Suppressor macrophage (primary cell): ENCODE measurements at regions not wholly inside any gene's neighbourhood (a gene's known extent, or its start where the extent isn't known, plus 50 kb on each side); places are given as distances from the start of the nearest gene placed in this dataset.
A peak's percentile ranks its signal among the peaks of the same experiment; 100 is the strongest.

Experiments
- DNase-seq, 4 experiments: peaks; one replicate each; pipeline ENCODE4 v3.0.0-alpha.2; 2020 to 2022

DNA sequence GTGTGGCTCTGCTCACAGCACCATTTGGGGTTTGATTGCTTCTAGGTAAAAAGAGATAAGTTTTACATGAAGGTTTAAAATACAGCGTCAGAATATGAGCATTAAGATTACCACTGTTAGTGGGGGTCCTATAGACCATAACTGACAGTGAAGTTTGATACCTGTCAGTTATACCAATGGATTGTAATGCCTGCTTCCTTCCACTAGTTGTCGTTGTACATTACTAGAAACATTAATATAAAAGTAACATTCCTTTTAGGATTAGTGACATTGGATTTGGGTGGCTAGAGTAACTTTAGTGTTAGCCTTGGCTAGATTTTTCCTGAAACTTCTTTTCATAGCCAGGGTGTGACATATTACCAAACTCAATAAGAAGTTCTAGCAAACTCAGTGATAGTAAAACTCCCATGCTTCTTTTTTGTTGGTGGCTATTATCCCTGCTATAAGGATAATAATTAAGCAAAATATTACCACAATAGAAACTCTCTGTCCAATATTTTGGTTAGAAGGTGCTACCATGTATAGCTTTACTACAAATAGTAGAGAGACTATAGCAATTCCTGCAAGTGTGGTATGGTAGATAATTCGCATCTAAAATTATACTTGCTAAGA, 57.1 kb downstream of the FAM181B start:
- DNase-seq = peak in 1 of 4 experiments; percentile 10

DNA sequence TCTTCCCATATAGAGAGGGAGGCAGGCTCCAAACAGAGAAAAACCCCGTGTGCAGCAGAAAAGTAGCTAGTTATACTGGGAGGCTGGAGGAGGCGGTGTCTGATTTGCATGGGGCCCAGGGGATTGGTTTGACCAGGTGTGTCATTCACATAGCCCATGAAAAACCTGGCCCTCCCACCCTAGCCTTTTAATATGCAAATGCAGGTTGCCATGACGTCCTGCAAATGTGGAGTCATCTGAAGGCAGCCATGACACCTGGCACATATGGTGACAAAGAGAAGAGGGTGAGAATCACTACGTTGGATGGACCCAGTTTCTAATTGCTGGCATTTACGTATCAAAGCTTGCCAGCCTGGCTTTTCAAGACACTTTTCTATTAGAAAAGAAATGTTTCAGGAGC, 57.8 kb downstream of the FAM181B start:
- DNase-seq = no peak

DNA sequence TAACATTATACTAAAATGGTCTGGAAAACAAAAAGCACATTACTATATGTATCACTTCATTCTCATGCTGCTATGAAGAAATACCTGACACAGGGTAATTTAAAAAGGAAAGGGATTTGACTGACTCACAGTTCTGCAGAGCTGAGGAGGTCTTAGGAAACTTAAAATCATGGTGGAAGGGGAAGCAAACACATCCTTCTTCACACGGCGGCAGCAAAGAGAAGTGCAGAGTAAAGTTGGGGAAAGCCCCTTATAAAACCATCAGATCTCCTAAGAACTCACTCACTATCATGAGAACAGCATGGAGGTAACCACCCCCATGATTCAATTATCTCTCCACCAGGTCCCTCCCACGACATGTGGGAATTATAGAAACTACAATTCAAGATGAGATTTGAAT, 60.0 kb downstream of the FAM181B start:
- peak; percentile 5 to 59 (median 34) for DNase-seq

DNA sequence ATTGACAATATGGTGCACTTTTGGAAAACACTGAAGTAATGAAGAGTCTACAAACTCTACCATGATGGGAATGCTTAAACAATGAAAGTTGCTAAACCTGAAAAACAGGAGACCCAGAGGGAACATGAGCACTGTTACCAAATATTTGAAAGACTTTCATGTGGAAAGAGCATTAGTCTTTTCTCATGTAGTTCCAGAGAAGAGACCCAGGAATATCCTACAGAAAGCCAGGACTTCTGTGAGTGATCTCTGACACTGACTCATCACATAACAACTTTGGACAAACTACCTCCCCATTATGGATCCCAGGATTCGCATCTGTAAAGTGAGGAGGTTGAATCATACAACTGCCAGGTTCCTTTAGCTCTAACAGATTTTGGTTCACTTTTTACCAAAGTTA, 62.2 kb downstream of the FAM181B start:
- no peak for DNase-seq

DNA sequence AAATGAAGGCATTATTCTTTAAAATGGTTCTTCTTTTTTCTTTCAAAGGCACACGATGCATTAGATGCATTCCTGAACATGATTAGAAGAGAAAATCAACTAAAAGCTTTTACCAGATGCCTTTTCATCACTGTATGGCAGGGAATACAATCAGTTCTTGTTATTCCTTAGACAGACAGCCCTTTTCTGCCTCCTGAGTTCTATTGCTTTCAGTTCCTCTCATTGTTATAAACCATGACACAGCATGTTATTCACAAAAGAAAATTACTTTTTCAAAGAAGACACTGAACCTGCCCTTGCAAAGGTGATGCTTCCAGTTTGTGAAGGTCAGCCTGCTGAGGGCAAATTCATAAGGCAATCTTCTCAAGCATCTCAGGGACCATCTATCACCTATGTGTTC, 70.1 kb downstream of the FAM181B start:
- peak in 1 of 4 experiments; percentile 10 for DNase-seq

DNA sequence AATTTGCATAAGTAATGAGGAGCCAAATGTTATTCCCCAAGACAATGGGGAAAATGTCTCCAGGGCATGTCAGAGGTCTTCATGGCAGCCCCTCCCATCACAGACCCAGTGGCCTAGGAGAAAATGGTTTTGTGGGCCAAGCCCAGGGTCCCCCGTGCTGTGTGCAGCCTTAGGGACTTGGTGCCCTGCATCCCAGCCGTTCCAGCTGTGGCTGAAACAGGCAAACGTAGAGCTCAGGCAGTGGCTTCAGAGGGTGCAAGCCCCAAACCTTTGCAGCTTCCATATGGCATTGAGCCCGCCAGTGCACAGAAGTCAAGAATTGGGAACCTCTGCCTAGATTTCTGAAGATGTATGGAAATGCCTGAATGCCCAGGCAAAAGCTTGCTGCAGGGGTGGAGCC, 79.9 kb downstream of the FAM181B start:
- DNase-seq = no peak

DNA sequence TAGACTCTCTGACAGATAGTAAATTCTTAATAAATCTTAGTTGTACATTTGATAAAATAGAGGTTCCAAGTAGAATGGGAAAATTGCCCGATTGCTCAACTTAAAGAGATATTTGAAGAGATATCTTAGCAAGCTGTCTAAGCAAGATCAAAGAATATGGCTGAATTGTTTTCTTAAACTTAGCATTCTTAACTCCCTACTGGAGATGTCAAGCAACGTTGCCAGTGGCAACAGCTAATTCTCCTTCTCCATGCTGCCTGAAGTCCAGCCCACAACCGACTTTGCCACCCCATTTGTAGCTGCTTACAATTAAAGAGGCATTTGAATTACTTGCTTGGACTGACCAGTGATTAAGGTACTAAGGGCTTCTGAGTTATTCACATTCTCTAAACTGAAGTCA, 94.4 kb downstream of the FAM181B start:
- no peak for DNase-seq

DNA sequence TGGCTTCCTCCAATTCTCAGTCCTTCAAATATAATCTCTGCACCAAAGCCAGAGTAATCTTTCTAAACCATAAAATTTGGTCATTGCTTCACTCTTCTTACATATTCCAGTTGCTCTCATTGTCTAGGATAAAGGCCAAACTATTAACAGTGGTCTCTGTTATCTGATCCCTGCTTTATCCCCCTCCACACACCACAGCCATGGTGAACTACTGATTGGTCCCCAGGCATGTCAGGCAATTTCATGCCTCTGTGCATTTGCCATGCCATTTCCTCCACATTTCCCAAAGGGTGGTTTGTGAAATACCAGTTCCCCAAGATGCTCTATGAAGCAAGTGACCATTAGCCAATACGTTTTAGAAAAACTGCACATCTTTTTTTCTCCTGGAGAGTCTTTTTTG, 97.0 kb downstream of the FAM181B start:
- peak in 1 of 4 experiments; percentile 2 for DNase-seq

DNA sequence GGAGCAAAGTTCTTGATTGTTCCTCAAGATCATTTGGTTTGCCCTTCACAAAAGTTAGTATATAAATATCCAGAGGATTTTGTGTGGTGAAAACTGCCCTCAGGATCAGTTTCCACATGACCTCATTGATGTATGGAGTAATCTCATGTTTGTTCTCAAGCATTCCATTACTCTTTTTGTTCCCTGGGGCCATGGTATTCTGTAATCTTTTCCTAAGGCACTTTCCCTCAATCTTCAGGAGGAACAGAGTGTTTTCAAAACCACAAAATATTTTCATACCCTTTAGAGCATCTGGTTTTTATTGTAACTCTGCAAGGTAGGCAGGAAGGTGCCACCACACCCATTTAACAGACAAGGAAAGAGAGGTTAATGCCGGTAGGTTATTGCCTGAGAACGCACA, 99.6 kb downstream of the FAM181B start:
- DNase-seq = no peak

DNA sequence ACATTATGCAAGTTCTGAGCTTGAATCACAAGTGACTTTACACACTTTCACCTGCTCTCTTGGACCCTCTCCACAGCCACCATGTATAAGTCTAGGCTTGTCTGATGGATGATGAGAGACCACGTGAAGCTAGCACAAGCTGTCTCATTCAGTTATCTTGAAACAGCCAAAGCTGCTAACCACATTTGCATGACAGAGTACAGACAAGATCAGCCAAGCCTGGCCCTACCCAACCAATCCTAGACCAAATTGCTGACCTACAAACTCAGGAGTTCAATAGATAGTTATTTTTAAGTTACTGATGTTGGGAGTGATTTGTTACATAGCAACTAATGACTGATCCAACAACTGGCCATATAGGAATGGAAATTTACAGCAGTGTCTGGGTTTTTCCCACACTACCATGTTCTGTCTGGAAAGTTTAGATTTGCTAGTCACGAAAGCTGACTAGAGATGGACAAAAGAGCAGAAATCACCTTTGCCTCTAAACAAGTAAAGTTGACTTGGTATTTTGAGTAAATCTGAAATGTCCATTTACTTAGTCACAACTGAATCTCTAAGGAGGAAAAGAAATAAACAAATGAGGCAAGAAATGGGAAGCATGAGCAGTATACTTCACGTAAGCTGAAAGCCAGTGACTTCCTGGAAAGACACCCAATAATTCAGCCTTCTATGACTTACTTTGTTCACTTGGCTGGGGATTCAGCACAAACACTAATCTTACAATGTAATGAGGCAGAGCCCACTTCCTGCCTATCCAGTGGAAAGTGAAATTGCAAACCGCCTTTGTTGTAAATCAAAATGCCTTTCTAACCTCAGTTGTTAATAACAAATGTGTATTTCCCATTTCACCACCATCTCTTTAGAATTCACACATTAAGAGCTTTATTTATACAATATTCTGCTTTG, 101.7 kb downstream of the FAM181B start:
- DNase-seq = peak in 2 of 4 experiments; percentile 1 to 6

DNA sequence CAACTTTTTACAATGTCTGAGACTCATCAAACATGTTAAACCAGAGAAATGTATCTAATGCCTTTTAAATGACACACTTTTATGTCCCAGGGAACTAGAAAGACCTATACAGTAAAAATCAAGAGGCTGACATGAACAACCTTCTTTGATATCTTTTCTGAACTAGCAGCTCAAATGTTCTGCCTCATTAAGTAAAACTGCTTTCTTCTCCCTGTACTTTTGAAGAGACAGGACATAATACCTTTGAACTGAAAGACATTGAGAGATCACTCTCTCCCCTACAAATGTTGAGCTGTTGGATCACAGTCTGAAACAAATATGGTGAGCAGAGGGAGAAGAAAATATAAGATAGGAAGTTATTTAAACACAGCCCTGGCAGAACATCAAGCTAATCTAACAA, 123.0 kb downstream of the FAM181B start:
- DNase-seq = no peak

DNA sequence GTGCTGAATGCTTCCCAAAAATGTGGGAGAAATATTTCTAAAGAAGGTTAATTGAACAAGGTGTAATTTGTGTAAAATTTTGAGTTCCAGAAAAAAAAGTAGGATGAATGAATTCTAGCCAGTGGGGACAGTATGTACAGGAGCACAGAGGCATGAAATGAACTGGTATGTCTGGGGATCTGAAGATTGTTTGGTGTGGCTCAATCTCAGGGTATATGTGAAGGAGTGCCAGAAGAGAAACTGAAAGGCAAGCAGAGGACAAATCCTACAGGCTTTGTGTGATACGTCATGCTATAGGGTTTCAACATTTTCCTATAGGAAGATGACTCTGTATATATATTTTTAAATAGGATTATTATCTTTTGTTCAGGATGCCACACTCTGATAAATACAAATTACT, 126.9 kb downstream of the FAM181B start:
- no peak for DNase-seq

DNA sequence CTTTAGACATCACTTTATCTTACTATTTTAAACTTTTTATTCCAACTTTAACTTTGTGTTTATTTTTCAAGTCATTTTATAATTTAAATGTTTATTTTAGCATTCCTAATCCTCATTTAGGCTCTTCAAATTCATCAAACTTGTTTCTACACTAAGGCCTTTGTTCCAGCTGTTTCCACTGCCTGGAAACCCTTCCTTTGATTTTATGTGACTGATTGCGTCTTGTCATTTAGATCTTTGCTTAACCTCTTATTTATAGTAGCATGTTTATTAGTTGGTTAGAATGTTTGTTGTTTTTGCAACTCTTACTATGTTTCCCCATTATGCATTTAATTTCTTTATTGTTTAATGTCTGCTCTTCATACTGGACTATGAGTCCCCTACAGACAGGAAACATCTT, 132.0 kb downstream of the FAM181B start:
- DNase-seq = no peak

DNA sequence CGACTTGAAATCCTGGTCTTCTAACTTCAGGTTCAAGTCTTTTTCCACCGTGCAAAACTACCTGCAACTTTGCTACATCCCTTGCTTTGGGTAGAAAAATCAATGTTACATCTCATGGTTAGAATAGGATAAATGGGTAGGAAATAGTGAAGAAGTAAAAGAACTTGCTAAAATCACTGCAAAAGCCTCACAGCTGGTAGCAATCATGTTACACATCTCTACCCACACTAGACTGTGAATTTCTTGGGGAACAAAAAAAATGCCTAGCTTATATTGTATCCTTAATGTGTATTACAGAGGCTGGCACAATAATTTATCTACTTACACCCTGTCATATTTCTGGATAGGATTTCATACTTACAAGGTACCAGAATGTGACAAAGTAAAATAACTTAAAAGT, 133.8 kb downstream of the FAM181B start:
- DNase-seq = no peak

DNA sequence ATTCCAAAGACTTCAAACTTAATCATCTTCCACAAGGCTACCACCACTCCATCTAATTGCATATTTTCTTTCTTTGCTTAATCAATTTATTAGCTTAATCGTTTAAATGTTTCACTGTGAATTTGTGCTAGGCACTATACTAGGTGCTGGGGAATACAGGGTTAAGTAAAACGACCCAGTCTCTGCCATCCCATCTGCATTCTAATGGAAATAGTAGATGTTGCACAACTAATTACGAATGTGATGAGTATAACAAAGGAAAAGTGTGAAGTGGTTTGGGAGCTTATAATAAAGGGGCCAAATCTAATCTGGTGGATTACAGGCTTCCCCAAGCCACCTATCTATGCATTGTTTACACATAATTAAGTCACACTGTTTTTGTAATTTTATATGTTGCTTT, 147.1 kb downstream of the FAM181B start:
- DNase-seq = no peak

DNA sequence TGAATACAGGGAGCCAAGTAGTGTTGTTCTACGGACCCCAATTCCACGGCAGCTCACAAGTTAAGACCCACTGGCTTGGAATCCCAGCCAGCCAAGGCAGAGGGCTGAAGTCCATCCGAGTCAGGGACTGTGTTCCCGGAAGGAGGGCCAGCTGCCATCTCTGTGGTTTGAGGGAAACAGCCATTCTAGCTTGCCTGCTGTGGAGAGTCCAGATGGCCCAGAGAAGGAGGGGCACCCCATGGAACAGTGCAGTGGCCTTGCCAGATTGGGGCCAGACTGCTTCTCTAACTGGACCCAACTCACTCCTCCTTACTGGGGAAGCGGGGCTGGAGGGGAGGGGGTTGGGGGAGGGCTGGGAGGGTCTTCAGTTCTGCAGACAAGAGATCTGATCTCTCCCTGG, 156.4 kb downstream of the FAM181B start:
- no peak for DNase-seq

DNA sequence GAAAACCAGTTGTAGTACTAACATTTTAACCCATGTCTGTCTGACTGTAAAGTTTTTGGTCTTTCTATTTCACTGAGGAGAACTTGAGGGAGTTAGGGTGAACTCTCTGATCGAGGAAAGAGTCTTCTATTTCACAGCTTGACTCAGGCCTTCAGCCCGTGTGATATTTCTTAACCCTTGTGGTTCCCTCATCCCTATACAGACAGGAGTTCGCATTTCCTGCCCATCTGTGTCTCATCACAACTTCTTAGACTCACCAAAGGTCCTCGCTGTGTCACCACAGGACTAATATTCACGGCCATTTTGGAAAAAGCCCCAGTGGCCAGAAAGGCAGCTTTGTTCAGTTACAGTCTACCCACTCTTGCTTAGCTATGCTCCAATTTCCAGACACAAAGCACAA, 172.8 kb downstream of the FAM181B start:
- peak in 3 of 4 experiments; percentile 8 to 43 (median 32) for DNase-seq

DNA sequence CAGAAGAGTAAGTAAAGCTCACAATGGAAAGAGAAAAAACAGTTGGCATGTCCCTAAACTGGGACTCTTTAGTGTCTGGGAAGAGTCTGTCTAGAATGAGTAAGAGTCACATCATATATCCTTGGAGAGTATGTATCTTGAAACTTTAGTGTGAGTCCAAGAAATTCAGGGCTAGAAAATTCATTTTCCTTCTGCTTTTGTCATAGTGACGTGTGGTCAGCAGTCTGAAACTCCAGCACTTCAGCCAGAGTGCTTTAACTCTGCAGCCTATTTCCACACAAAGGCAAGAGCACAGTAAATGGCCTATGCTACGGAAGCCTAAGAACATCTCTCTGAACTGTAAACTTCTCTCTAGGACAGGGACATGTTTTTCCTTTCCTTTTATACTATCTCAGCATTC, 174.1 kb downstream of the FAM181B start:
- peak; percentile 28 to 61 (median 50) for DNase-seq

DNA sequence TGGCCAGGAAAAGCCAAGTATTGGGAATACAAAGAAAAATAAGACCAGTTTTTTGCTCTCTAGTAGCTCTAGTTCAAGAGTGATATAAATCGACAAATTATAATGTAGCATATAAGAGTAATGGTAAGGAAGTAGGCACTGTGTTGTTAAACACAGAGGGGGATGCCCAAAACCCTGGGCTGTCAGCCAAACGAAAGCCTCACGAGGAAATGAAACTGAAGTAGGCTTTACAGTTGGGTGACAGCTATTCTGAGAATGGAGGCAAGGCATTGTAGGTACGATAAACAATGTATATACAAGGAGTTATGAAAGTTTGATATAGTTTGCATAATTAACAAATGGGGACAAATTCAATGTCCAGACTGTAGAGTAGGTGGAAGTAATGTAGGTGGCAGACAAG, 176.4 kb downstream of the FAM181B start:
- peak; percentile 66 to 83 (median 77) for DNase-seq

DNA sequence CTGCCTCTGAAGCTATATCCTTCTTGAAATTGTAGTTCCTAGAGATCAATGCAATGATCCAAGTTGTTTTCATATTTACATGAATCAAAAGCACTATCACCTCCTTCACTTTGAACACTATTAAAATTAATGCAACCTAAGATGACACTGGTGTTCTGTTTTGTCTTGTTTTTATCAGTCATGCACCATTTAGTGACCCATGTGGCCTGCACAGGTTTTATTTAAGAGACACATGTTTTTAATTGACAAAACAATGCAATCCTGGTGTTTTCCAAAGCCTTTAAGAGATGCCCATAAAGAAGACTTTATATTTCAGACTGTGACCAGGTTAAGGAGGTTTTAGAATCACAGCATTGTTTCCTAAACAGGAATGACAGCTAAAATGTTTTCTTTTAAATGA, 177.5 kb downstream of the FAM181B start:
- no peak for DNase-seq

DNA sequence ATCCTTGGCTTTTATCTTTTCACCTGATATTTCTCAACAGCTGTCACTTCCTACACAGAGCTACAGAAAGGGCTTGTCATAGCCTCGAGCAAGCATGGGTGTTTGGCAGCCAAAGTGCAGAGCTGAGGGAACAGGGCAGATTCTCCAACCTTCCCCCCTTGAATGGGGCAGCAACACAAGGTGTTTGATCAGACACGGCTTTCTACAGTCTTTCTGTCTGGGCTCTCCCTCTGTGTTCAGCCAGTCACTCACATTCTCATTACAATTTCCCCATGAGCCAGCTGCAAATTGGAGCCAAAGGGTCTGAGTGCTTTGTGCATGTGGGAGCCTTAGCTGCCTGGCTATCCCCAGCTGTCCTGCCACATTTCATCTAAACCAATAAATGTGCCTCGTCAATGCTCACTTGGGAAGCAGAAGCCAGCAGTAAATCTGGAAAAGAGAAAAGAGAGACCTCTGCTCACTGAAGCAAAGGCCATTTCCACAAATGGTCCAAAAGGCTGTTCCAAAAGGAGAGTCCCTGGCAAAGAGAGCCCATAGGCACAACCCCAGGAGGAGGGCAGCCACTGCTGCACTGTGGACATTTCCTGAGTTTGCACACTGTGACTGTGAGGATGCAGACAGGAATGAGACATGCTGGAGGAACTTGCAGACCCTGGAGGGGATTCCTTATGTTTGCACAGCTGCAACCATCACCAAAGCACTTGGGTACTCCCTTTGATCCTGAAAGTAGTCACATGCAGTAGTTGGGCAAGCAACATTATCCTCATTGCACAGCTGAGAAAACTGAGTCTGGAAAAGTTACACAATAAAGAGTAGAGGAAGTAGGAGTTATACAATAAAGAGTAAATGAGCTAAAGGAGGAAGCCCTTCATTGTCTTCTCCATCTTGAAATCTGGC, 186.8 kb downstream of the FAM181B start:
- peak; percentile 13 to 78 (median 60) for DNase-seq

DNA sequence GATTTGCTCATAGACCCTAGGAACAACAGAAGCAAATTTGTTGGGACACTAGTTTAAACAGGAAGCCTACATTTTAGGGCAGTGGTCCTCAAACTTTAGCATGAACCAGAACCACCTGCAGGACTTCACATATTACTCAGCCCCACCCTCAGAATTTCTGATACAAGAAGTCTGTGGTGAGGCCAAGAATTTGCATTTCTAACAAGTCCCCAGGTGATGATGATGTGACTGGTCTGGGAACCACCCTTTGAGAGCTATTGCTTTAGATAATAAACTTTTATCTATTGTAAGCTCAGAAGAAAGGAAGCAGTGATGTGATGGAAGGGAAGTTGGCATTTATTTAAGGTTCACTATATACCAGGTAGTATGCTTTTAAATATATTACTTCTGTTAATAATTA, 194.0 kb downstream of the FAM181B start:
- DNase-seq = no peak

DNA sequence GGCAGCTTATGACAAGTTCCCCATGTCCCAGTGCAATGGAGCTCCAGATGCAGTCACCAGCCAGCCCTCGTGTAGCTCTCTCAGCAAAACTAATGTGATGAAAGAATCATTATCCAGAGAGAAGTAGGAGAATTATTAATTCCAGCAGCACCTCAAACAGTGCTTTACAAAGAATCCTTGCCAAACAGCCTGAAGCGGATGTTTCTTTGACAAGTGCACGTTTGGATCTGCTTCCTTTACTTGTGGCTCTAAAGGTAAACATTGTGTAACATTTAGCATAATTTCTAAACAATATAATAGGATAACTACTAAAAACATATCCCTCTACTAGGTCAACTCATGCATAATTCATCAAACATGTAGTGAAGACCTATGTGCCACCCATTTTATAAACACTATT, 197.0 kb downstream of the FAM181B start:
- DNase-seq = no peak
